T1000 (cell line): ENCODE measurements at regions not wholly inside any gene's neighbourhood (a gene's known extent, or its start where the extent isn't known, plus 50 kb on each side); places are given as distances from the start of the nearest gene placed in this dataset.
"Not testable (repeated sequence)": the region's sequence is repeated elsewhere in the genome, so short reads cannot be mapped to it uniquely, and the experiment has no call there.

Experiments
- DNase-seq: peaks from one replicate; lab custom pipeline; 2025; ENCODE audit warnings: mixed read lengths; lab: John Stamatoyannopoulos, UW

GRCh38 chr6:22748681-22749080 lies 179.3 kb downstream of the HDGFL1 start:
- no peak for DNase-seq

GRCh38 chr6:22749696-22750095 lies 180.3 kb downstream of the HDGFL1 start:
- DNase-seq = no peak

GRCh38 chr6:22751223-22751622 lies 181.9 kb downstream of the HDGFL1 start:
- DNase-seq = no peak

- no peak for DNase-seq
These were observed 183.2 kb downstream of the HDGFL1 start for GRCh38 chr6:22752522-22752921.

- DNase-seq = no peak
These were observed 184.7 kb downstream of the HDGFL1 start for GRCh38 chr6:22754061-22754460.

- no peak for DNase-seq
These were observed 186.2 kb downstream of the HDGFL1 start for GRCh38 chr6:22755605-22756004.

- DNase-seq = no peak
These were observed 187.0 kb downstream of the HDGFL1 start for GRCh38 chr6:22756365-22756764.

GRCh38 chr6:22764496-22764895 lies 195.1 kb downstream of the HDGFL1 start:
- DNase-seq = no peak

- DNase-seq = no peak
These were observed 195.6 kb downstream of the HDGFL1 start for GRCh38 chr6:22765015-22765414.

- no peak for DNase-seq
These were observed 197.6 kb downstream of the HDGFL1 start for GRCh38 chr6:22766979-22767378.

GRCh38 chr6:22770054-22770453 lies 200.7 kb downstream of the HDGFL1 start:
- DNase-seq = no peak

- DNase-seq = no peak
These were observed 204.8 kb downstream of the HDGFL1 start for GRCh38 chr6:22774129-22774528.

- DNase-seq = not testable (repeated sequence)
These were observed 209.1 kb downstream of the HDGFL1 start for GRCh38 chr6:22778438-22778837.

- no peak for DNase-seq
These were observed 209.7 kb downstream of the HDGFL1 start for GRCh38 chr6:22779062-22779461.

- DNase-seq = no peak
These were observed 214.6 kb downstream of the HDGFL1 start for GRCh38 chr6:22783931-22784330.

GRCh38 chr6:22784601-22785410 lies 215.4 kb downstream of the HDGFL1 start:
- no peak for DNase-seq

GRCh38 chr6:22788038-22788437 lies 218.7 kb downstream of the HDGFL1 start:
- DNase-seq = no peak

- no peak for DNase-seq
These were observed 219.9 kb downstream of the HDGFL1 start for GRCh38 chr6:22789315-22789714.

GRCh38 chr6:22794844-22795243 lies 225.5 kb downstream of the HDGFL1 start:
- no peak for DNase-seq

- DNase-seq = no peak
These were observed 231.1 kb downstream of the HDGFL1 start for GRCh38 chr6:22800451-22800850.

GRCh38 chr6:22801831-22802230 lies 232.5 kb downstream of the HDGFL1 start:
- DNase-seq = no peak

GRCh38 chr6:22804620-22805261 lies 235.4 kb downstream of the HDGFL1 start:
- DNase-seq = no peak

- no peak for DNase-seq
These were observed 237.9 kb downstream of the HDGFL1 start for GRCh38 chr6:22807261-22807660.

- no peak for DNase-seq
These were observed 238.5 kb downstream of the HDGFL1 start for GRCh38 chr6:22807818-22808217.
